ENCODE measurements at regions not wholly inside any gene's neighbourhood (a gene's known extent, or its start where the extent isn't known, plus 50 kb on each side); places are given as distances from the start of the nearest gene placed in this dataset.

GRCh38 chr13:59157181-59157580 lies 1006.5 kb downstream of the DIAPH3 start:
- DNase-seq (no peak), ATAC-seq (no peak)
- Mint-ChIP-seq H3K9me3 (peaks cover 5 to 9% of the 10 kb centered on the region in 2 donors), H3K36me3 (no peaks in the 10 kb centered on the region), H3K4me3 (no peak overlapping the region), H3K27ac (no peak overlapping the region), H3K27me3 (ENCODE audit: low read depth in 2 of 2) (no peaks in the 10 kb centered on the region), H3K4me1 (no peaks in the 10 kb centered on the region)
- 81% methylated on average over 2 of the region's 3 CpGs for WGBS (ENCODE audit: insufficient coverage)
- Histone ChIP-seq H3K36me3 (ENCODE audit: control insufficient read depth, insufficient read depth, low read length) (no peaks in the 10 kb centered on the region), H3K27me3 (ENCODE audit: control insufficient read depth, insufficient read depth, low read length) (no peaks in the 10 kb centered on the region), H3K4me3 (ENCODE audit: low read length) (no peak overlapping the region), H3K4me1 (ENCODE audit: control insufficient read depth, insufficient read depth, low read length) (no peaks in the 10 kb centered on the region), H3K9me3 (ENCODE audit: control insufficient read depth, insufficient read depth, low read length) (no peaks in the 10 kb centered on the region), H3K27ac (ENCODE audit: low read length) (no peak overlapping the region)
- intact Hi-C loops (cut with micrococcal nuclease), result no loop called here
- no peak for TF ChIP-seq CTCF (IDR thresholded peaks at IDR 0.05)

DNA sequence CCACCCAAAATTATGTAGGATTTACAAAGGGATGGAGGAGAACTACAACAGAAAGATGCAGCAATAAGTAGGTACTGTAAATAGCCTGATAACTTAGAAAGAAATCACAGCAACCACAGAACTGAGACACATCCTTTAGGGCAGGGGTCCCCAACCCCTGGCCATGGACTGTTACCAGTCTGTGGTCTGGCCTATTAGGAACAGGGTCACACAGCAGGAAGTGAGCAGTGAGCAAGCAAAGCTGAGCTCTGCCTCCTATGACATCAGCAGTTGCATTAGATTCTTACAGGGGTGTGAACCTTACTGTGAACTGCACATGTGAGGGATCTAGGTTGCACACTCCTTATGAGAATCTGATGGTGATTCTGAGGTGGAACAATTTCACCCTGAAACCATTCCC lies 997.6 kb downstream of the DIAPH3 start:
- ATAC-seq (no peak), DNase-seq (no peak)
- no peaks in the 10 kb centered on the region for H3K27me3 ChIP-seq (ENCODE audit: control insufficient read depth, insufficient read depth, low read length)
- no peak overlapping the region for H3K4me3 ChIP-seq (ENCODE audit: low read length)
- no peaks in the 10 kb centered on the region for H3K36me3 ChIP-seq (ENCODE audit: control insufficient read depth, insufficient read depth, low read length)
- no peak for TF ChIP-seq CTCF (IDR thresholded peaks at IDR 0.05)
- Mint-ChIP-seq H3K27me3 (ENCODE audit: low read depth in 2 of 2) (no peaks in the 10 kb centered on the region), H3K4me1 (no peaks in the 10 kb centered on the region), H3K4me3 (no peak overlapping the region), H3K27ac (no peak overlapping the region), H3K9me3 (peaks cover 7 to 11% of the 10 kb centered on the region in 2 donors), H3K36me3 (no peaks in the 10 kb centered on the region)
- H3K9me3 ChIP-seq (ENCODE audit: control insufficient read depth, insufficient read depth, low read length), result no peaks in the 10 kb centered on the region
- H3K27ac ChIP-seq (ENCODE audit: low read length), result no peak overlapping the region
- intact Hi-C loops (cut with micrococcal nuclease), result no loop called here
- no peaks in the 10 kb centered on the region for H3K4me1 ChIP-seq (ENCODE audit: control insufficient read depth, insufficient read depth, low read length)

DNA sequence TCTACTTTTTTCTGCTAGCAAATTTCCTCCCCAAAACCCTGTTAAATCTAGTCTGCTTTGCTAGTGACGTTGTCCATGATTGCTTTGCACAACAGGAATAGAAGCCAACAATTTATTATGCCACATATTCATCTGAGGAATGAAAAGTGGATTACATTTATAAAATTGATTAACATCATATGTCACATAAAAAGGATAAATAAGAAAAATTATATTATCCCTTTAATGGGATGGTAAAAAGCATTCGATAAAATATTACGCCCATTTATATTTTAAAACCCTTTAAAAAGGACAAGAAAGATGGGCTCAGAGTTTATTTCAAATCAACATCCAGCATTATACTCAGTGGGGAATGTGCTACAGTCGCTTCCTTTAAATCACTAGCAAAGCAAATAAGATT lies 991.7 kb downstream of the DIAPH3 start:
- no peak for TF ChIP-seq CTCF (IDR thresholded peaks at IDR 0.05)
- no peak for ATAC-seq
- Mint-ChIP-seq H3K36me3 (no peaks in the 10 kb centered on the region), H3K27me3 (ENCODE audit: low read depth in 2 of 2) (no peaks in the 10 kb centered on the region), H3K27ac (no peak overlapping the region), H3K4me1 (no peaks in the 10 kb centered on the region), H3K9me3 (peaks cover 1 to 3% of the 10 kb centered on the region in 2 donors), H3K4me3 (no peak overlapping the region)
- Histone ChIP-seq H3K9me3 (ENCODE audit: control insufficient read depth, insufficient read depth, low read length) (no peaks in the 10 kb centered on the region), H3K4me3 (ENCODE audit: low read length) (no peak overlapping the region), H3K36me3 (ENCODE audit: control insufficient read depth, insufficient read depth, low read length) (no peaks in the 10 kb centered on the region), H3K4me1 (ENCODE audit: control insufficient read depth, insufficient read depth, low read length) (no peaks in the 10 kb centered on the region), H3K27me3 (ENCODE audit: control insufficient read depth, insufficient read depth, low read length) (no peaks in the 10 kb centered on the region), H3K27ac (ENCODE audit: low read length) (no peak overlapping the region)
- no CpG with 5 or more reads among the region's 4 CpGs for whole genome bisulfite sequencing (ENCODE audit: insufficient coverage)
- DNase-seq, result no peak
- intact Hi-C loops (cut with micrococcal nuclease), result no loop called here

GRCh38 chr13:59176775-59177174 lies 987.0 kb downstream of the DIAPH3 start:
- TF ChIP-seq CTCF (IDR thresholded peaks at IDR 0.05), result no peak
- Mint-ChIP-seq H3K27me3 (ENCODE audit: low read depth in 2 of 2) (no peaks in the 10 kb centered on the region), H3K27ac (no peak overlapping the region), H3K4me1 (no peaks in the 10 kb centered on the region), H3K36me3 (no peaks in the 10 kb centered on the region), H3K4me3 (no peak overlapping the region), H3K9me3 (peaks cover 0 to 2% of the 10 kb centered on the region in 2 donors)
- Histone ChIP-seq H3K27me3 (ENCODE audit: control insufficient read depth, insufficient read depth, low read length) (no peaks in the 10 kb centered on the region), H3K36me3 (ENCODE audit: control insufficient read depth, insufficient read depth, low read length) (no peaks in the 10 kb centered on the region), H3K27ac (ENCODE audit: low read length) (no peak overlapping the region), H3K4me3 (ENCODE audit: low read length) (no peak overlapping the region), H3K4me1 (ENCODE audit: control insufficient read depth, insufficient read depth, low read length) (no peaks in the 10 kb centered on the region), H3K9me3 (ENCODE audit: control insufficient read depth, insufficient read depth, low read length) (no peaks in the 10 kb centered on the region)
- 89% methylated on average over 3 of the region's 3 CpGs for WGBS (ENCODE audit: insufficient coverage)
- ATAC-seq (no peak), DNase-seq (no peak)
- intact Hi-C loops (cut with micrococcal nuclease), result no loop called here
